ENCODE measurements at regions not wholly inside any gene's neighbourhood (a gene's known extent, or its start where the extent isn't known, plus 50 kb on each side); places are given as distances from the start of the nearest gene placed in this dataset.

- Histone ChIP-seq H3K27me3 (replicated peaks; ENCODE audit: insufficient read depth) (peaks cover 2% of the 10 kb centered on the region), H3K9me3 (no peaks in the 10 kb centered on the region), H3K27ac (no peak overlapping the region), H3K36me3 (no peaks in the 10 kb centered on the region), H3K4me1 (replicated peaks) (no peaks in the 10 kb centered on the region), H3K4me3 (no peak overlapping the region)
- 33% methylated on average over 1 of the region's 1 CpG for WGBS
- intact Hi-C loops (cut with DNase I), result no loop called here
- no peak for TF ChIP-seq POLR2AphosphoS5 (IDR thresholded peaks at IDR 0.05)
- TF ChIP-seq CTCF (IDR thresholded peaks at IDR 0.05), result no peak
- no peak for DNase-seq (ENCODE audit: low spot score)
These were observed 422.7 kb upstream of the ADAMTS16 start for GRCh38 chr5:4717446-4717845.

- TF ChIP-seq CTCF (IDR thresholded peaks at IDR 0.05) (no peak), POLR2AphosphoS5 (IDR thresholded peaks at IDR 0.05) (no peak), POLR2A (IDR thresholded peaks at IDR 0.05) (no peak)
- DNase-seq (ENCODE audit: low spot score), result no peak
- H3K4me1 ChIP-seq (replicated peaks), result no peaks in the 10 kb centered on the region
- H3K27ac ChIP-seq, result no peak overlapping the region
- peaks cover 2% of the 10 kb centered on the region for H3K27me3 ChIP-seq (replicated peaks; ENCODE audit: insufficient read depth)
- no peaks in the 10 kb centered on the region for H3K36me3 ChIP-seq
- H3K4me3 ChIP-seq, result no peak overlapping the region
- 65% methylated on average over 6 of the region's 6 CpGs for WGBS
- intact Hi-C loops (cut with DNase I), result no loop called here
- no peaks in the 10 kb centered on the region for H3K9me3 ChIP-seq
These were observed 419.3 kb upstream of the ADAMTS16 start for GRCh38 chr5:4720831-4721230.

- Histone ChIP-seq H3K36me3 (no peaks in the 10 kb centered on the region), H3K27ac (no peak overlapping the region), H3K4me3 (no peak overlapping the region), H3K27me3 (replicated peaks; ENCODE audit: insufficient read depth) (peaks cover 2% of the 10 kb centered on the region), H3K9me3 (no peaks in the 10 kb centered on the region), H3K4me1 (replicated peaks) (no peaks in the 10 kb centered on the region)
- TF ChIP-seq POLR2AphosphoS5 (IDR thresholded peaks at IDR 0.05), result no peak
- no peak for TF ChIP-seq POLR2A (IDR thresholded peaks at IDR 0.05)
- no peak for TF ChIP-seq CTCF (IDR thresholded peaks at IDR 0.05)
- WGBS, result 43% methylated on average over 2 of the region's 2 CpGs
- no peak for DNase-seq (ENCODE audit: low spot score)
- intact Hi-C loops (cut with DNase I), result no loop called here
These were observed 417.2 kb upstream of the ADAMTS16 start for GRCh38 chr5:4722886-4723285.

GRCh38 chr5:4725594-4725993 is 414.5 kb upstream of the ADAMTS16 start:
- H3K4me3 ChIP-seq, result no peak overlapping the region
- no peak for DNase-seq (ENCODE audit: low spot score)

More at GRCh38 chr5:4725594-4725993, 414.5 kb upstream of the ADAMTS16 start:
- no peaks in the 10 kb centered on the region for H3K27me3 ChIP-seq (replicated peaks; ENCODE audit: insufficient read depth)
- H3K36me3 ChIP-seq, result no peaks in the 10 kb centered on the region
- WGBS, result 78% methylated on average over 4 of the region's 4 CpGs
- TF ChIP-seq CTCF (IDR thresholded peaks at IDR 0.05) (no peak), POLR2AphosphoS5 (IDR thresholded peaks at IDR 0.05) (no peak), POLR2A (IDR thresholded peaks at IDR 0.05) (no peak)
- H3K9me3 ChIP-seq, result no peaks in the 10 kb centered on the region
- no peak overlapping the region for H3K27ac ChIP-seq
- H3K4me1 ChIP-seq (replicated peaks), result no peaks in the 10 kb centered on the region
- intact Hi-C loops (cut with DNase I), result no loop called here

Data from prostate gland (tissue), 2 donors.